ENCODE measurements at regions not wholly inside any gene's neighbourhood (a gene's known extent, or its start where the extent isn't known, plus 50 kb on each side); places are given as distances from the start of the nearest gene placed in this dataset.

GRCh38 chr15:35618260-35619188 lies 72.6 kb upstream of the DPH6 start:
- TF ChIP-seq, protein P1, sequence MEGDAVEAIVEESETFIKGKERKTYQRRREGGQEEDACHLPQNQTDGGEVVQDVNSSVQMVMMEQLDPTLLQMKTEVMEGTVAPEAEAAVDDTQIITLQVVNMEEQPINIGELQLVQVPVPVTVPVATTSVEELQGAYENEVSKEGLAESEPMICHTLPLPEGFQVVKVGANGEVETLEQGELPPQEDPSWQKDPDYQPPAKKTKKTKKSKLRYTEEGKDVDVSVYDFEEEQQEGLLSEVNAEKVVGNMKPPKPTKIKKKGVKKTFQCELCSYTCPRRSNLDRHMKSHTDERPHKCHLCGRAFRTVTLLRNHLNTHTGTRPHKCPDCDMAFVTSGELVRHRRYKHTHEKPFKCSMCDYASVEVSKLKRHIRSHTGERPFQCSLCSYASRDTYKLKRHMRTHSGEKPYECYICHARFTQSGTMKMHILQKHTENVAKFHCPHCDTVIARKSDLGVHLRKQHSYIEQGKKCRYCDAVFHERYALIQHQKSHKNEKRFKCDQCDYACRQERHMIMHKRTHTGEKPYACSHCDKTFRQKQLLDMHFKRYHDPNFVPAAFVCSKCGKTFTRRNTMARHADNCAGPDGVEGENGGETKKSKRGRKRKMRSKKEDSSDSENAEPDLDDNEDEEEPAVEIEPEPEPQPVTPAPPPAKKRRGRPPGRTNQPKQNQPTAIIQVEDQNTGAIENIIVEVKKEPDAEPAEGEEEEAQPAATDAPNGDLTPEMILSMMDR (conservative IDR thresholded peaks at IDR 0.05; ENCODE audit: low read depth, low read length): no peak
- no peak for DNase-seq (ENCODE audit: low read depth)
- no peak overlapping the region for H3K4me3 ChIP-seq (ENCODE audit: low read length)

DNA sequence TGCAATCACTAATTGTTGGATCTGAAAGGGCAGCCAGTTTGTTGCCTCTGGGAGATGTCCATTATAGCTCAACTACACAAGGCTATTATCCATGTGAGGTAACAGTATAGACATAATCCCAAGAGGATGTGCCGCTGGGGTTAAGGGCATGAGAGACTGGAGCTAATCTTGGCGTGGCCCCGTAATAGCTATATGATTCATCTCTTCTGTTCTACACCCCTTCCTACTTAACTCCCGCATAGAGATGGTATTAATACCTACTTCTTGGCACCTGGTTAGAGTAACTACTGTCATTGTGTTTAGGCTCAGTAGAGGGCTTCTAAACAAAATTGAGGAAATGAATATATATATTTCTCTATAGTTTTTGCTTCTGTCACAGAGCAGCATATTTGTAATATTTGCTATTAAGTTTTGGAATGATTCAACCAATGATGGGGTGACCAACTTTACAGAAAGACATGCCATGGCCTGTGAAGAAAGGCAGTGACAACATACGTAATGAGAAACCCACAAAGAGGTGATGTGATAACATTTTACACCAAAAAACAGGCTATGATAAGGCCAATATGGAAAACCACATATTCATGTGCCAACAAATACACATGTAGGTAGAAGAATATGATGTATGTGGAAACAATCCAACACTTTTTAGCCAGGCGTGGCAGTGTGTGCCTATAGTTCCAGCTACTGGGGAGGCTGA lies 76.8 kb upstream of the DPH6 start:
- TF ChIP-seq, protein P1 (conservative IDR thresholded peaks at IDR 0.05; ENCODE audit: low read depth, low read length): no peak
- DNase-seq (ENCODE audit: low read depth): no peak

DNA sequence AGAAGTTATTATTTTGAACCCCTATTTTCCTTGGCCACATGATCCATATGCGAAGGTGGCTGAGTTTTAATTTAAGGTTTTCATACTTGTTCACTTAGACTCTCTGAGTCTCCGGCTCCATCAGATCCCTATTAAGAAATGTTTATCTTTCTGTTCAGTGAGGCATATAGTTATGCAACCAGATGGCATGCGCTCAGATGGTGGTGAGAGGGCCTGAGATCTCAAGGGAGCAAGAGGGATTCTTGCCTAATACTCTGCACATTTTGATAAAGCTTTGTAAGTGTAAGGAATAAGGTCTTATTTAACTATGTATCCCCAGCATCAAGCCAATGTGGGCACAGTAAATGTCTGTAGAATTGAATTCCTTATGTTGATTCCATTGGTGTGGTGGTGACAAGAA lies 78.9 kb upstream of the DPH6 start:
- peak; percentile 65 for DNase-seq (ENCODE audit: low read depth)
- no peak overlapping the region for H3K4me3 ChIP-seq (ENCODE audit: low read length)
- TF ChIP-seq, protein P1 (conservative IDR thresholded peaks at IDR 0.05; ENCODE audit: low read depth, low read length): no peak

More for the DNA sequence above, 76.8 kb upstream of the DPH6 start:
- no peak overlapping the region for H3K4me3 ChIP-seq (ENCODE audit: low read length)

DNA sequence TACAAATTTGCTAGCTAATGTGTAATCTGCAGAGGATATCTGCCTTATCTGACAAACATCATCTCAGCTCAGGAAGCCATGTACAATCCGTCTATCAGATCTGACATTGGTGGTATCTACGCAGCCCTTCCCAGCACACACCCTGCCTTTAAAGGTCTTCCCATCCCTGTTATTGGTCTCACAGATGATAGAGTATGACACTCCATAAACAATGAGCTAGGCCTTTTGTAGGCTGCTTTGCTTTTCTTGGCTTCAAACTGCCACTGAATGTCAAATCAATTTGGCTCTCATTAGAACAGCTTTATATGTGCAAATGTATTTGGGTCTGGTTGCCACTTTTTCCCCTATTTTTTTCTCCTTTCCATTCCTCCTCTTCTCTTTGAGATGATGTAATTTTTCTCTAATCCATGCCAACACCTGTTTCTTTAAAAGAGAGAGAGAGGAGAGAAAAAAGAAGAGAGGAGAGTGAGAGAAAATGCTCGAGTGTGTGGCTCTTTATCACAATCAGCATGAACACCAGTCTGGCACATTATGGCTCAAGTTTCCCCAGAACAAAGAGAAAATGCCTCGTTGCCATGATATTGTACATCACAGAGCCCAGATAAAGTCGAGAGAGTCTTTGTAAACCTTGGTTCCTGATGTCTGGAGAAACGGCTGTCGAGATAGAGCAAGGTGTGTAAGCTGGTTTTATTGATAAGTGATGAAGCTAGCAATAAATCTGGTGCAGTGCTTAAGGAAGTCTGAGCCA lies 80.8 kb upstream of the DPH6 start:
- DNase-seq (ENCODE audit: low read depth): no peak
- no peak overlapping the region for H3K4me3 ChIP-seq (ENCODE audit: low read length)
- TF ChIP-seq, protein P1 (conservative IDR thresholded peaks at IDR 0.05; ENCODE audit: low read depth, low read length): no peak

- H3K4me3 ChIP-seq (ENCODE audit: low read length): no peak overlapping the region
- TF ChIP-seq, protein P1 (conservative IDR thresholded peaks at IDR 0.05; ENCODE audit: low read depth, low read length): no peak
- DNase-seq (ENCODE audit: low read depth): no peak
Measured at GRCh38 chr15:35627696-35628095, 81.7 kb upstream of the DPH6 start.

DNA sequence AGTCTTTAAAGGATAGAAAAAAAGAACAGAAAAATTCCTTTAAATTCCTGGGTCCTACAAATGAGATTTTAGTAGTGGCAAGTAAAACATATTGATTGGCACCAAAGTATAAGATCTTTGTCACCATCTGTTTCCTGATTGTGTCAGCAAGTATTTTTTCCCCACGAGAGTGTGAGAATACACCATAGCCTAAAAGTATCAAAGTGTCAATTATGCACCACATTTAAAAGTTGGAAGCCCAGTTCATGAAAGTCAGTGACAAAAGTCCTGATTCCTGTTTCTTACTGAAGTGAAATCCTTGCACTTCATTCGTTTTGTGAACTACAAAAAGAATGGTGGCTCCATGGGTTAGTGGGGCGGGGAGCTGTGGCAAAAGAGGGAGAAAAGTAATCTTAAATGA lies 83.8 kb upstream of the DPH6 start:
- H3K4me3 ChIP-seq (ENCODE audit: low read length): no peak overlapping the region
- DNase-seq (ENCODE audit: low read depth): no peak
- TF ChIP-seq, protein P1 (conservative IDR thresholded peaks at IDR 0.05; ENCODE audit: low read depth, low read length): no peak

Data from retinal pigment epithelial cell (primary cell).